ENCODE measurements at regions not wholly inside any gene's neighbourhood (a gene's known extent, or its start where the extent isn't known, plus 50 kb on each side); places are given as distances from the start of the nearest gene placed in this dataset.

DNA sequence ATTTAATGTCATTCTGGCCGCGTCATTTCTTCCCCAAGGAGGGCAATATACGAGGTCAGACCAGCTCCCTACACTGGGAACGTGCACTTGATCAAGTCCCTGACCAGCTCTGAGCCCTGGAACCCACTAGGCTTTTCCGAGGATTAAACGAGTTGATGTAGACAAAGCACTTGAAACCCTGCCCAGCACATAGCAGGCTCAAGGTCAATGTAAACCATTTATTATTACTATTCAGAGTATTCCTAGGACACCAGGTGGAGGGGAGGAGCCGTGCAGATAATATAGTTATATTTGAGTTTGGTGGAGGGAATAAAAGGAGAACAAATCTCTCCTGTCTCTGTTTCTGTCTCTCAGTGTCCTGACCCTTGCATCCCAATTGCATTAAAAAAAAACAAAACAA is 174.1 kb upstream of the IGSF21 start:
- no peak for DNase-seq

DNA sequence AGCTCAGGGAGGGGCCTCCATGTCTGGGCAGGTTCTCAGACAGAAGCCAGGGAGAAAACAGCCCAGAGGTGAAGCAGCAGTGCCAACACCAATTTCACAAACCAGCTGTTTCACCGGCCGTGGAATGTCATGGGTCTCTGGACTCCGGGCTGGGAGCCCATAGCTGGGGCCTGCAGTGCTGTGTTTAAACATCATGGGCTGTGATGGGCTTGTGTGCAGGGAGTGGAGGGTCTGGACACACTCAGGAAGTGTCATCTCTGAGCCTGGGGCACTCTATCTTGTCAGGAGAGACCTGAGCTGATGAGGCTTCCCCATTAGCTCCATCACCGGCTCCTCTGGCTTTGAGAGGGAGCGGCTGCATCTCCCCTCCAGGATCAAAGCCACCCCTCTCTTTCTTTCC is 173.6 kb upstream of the IGSF21 start:
- DNase-seq = no peak

DNA sequence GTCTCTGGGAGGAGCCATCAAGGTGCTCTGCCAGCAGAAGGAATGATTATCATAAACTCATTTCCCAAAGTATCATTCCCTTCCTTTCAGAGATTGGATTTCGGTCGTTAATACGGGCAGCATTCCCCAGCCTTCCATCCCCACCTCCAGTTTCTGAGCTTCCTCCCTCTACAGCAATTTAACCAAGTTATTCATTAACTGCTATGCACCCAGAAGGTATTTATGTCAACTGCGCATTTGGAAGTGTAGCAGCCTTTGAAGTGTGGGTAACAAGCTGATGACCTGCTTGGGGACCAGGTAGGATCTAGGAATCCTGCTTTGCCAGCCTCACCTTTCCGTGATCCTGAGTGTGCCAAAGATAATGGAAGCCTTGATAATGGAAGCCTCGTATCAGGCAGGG is 172.4 kb upstream of the IGSF21 start:
- DNase-seq = no peak

DNA sequence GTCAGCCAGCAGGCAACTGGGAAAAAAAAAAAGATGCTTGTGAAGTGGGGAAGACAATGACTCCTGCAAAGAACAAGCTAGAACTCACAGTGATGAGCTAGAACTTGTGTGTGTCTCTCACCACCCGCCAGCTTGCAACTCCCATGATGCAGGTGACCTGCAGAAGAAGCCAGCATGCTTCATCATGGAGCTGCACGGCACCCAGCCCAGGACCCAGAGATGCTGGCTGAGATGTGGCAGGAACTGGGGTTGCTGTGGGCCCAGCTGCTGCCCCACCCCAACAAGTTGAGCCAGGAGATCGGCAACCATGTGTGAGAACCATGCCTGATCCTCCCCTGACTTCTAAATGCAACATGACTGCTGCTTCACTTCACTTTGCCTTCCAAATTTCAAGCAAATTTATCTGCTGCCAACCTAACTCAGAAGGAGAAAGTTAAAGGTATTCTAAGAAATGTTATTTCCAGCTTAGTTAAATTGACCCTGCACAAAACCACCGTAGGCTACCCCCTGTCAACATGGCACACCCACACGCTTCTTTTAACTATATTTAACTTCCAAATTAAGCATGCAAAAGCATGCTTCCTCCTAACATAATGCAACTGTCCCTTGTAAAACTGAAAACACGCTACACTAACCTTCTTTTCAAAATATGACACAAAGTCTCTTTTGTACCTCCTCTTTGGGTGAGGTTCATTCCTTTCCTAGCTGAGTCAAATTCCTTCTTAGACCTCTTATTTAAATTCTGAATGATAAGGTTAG is 166.0 kb upstream of the IGSF21 start:
- no peak for DNase-seq

DNA sequence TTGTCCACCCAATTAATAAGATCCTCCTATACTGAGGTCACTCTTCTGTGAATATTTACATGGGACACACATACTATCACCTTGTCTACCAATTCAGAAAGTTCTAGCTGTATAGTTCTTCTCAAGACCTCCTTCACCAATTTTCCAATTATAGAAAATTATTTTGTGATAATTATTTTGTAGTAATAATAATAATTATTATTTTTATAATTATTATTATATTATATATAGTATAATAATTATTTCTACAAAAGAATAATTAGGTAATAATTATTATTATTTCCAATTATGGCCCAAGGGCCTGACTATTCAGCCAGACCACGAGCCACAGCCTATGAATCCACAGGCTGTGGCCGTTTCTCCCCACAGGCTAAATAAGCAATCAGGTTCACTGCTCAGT is 164.1 kb upstream of the IGSF21 start:
- DNase-seq = no peak

DNA sequence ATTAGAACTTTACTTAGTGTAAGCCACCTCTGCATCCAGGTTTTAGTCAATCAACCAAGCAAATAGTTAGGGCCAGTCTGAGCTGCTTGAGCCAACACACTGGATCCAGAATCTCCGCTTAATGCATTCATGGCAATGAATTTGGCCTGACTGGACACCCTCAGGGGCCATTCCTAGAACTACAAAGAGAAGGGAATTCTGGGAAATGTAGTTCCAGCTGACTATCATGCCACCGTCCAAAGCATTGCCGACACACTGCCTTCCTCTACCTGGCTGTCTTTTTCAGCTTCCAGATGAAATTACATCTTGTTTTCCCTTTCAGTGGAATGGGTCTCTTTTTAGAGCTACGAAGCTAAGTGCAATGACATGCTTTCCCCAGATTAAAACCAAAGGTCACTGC is 163.0 kb upstream of the IGSF21 start:
- no peak for DNase-seq

DNA sequence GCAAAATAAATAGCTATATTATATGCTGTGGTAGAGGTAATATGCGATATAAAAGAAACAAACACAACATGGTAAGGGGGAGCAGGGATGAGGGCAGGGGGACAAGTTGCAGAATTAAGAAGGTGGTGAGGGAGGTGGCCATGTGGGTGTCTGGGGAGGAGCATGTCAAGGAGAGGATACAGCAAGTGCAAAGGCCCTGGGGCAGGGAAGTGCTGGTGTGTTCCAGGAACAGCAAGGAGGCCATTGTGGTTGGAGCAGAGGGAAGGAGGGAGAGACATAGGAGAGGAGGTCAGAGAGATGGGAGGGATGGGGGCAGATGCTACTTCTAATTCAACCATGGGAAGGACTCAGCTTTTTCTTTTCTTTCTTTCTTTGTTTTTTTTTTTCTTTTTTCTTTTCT is 161.2 kb upstream of the IGSF21 start:
- no peak for DNase-seq

DNA sequence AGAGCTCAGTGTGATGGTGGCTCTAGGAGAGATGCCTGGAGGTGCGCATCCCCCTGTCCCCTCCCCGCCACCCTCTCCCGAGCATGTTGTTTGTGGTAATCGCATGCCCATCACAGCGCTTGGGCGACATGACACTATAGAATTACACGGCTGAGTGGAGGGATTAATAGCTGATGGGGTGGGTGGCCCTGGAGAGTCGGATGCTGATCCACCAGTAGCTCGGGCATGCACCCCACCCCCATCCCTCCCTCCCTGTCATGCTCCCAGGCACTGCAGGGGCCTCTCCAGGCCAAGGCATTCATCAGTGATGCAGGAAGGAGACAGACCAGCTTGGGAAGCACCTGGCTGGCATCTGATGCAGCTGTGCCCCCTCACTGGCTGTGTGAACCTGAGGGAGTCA is 159.0 kb upstream of the IGSF21 start:
- no peak for DNase-seq

DNA sequence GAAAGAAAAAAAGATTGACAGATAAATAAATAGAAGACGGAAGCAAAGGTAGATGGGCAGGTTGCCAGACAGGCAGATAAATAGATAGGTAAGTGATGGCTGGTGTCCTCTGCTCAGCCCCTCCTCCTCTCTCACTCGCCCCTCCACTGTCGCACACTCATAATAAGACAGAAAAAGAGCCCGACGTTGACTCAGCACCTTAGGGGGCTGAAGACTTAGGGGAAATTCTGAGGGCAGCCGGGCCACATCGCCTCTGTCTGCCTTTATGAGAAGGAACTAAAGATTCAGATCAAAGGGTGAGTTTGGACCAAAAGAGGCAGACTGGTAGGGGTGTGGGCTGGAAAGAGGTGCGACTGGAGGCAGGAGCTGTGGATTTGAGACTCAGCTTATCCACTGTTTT is 158.1 kb upstream of the IGSF21 start:
- no peak for DNase-seq

DNA sequence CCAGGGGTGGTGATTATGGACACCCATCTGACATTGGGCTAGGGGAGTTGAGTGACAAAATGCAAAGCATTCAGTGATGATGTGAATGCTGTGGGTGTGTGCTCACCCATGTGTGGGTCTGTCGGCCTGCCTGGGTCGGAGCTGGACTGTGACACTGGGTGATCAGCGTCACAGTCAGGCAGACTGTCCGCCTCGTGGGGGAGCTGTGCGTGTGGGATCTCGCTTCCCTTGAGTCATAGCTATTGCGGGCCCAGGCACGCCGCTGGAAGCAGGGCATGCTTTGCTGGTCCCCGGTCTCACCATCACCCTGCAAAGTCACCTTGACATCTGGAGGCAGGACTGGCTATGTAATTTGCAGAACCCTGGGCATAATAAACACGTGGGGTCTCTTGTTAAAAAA is 156.9 kb upstream of the IGSF21 start:
- DNase-seq = no peak

DNA sequence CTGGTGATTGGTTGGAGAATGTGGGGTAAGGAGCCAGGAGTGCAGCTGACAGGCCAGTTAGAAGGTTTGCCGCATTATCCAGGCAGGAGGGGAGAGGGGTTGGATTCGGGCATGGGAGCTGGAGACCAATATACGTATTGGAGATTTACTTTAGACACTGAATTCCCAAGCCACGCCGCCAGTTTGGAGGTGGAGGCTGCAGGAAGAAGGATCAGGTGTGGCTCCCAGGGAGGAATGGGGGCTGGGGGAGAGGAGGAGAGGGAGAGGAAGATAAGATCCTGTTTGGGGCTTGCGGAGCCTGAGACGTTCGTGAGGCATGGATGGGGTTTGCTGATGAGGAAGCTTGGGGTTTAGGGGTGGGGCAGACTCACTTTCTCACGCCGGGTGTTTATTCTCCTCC is 155.1 kb upstream of the IGSF21 start:
- no peak for DNase-seq

DNA sequence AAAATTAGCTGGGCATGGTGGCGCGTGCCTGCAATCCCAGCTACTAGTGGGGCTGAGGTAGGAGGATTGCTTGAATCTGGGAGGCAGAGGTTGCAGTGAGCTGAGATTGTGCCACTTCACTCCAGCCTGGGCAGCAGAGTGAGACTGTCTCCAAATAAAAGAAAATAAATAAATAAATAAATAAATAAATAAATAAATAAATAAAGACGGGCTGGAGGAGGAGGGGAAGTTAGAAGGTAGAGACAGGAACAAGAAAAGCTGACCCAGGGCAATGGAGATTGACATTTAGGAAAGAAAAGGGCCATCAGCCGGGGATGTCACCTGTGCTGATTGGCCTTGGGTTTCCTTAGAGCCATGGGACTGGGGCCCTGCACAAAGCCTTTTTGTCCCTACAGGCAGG is 153.7 kb upstream of the IGSF21 start:
- no peak for DNase-seq

DNA sequence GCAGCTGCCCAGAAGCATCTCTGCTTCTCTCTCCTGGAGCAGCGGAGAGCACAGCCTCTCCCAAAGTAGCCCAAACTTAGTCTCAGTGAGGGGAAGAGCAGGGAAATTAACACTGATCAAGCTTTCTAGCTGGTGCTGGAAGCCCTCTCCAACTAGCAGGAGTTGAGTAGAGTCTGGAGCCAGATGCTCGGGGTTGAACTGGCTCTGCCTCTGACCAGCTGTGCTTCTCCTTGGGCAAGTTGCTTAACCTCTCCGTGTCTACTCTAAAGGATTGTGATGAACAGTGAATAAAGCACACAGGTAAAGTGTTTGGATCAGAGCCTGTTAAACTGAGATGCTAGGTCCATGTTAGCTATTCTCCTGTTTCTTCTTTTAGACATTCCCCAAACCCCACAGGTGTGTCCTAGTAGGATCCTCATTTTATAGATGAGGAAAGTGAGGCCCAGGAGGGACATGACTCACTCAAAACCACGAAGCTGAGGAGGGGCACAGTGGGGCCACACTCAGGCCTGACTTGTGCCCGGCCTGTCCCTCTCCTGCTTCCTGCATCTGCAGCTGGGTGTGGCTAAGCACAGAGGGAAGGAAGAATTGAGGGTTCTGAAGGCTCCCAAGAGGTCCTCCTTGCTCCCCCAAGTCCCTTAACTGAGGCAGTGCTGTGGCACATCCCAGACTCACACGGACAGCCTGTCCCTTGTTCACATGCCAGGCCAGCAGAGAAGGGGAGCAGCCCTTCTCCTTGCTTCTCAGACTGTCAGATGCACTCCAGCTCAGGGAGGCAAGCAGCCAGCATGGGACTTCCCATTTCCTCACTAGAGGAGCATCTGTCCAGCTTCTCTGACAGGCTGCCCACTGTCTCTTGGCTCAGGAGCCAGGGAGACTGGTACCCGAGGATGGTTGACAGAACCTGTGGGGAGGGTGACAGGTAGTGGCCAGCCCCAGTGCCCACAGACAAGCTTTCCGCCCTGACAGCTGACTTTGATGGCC is 152.0 kb upstream of the IGSF21 start:
- DNase-seq = no peak

DNA sequence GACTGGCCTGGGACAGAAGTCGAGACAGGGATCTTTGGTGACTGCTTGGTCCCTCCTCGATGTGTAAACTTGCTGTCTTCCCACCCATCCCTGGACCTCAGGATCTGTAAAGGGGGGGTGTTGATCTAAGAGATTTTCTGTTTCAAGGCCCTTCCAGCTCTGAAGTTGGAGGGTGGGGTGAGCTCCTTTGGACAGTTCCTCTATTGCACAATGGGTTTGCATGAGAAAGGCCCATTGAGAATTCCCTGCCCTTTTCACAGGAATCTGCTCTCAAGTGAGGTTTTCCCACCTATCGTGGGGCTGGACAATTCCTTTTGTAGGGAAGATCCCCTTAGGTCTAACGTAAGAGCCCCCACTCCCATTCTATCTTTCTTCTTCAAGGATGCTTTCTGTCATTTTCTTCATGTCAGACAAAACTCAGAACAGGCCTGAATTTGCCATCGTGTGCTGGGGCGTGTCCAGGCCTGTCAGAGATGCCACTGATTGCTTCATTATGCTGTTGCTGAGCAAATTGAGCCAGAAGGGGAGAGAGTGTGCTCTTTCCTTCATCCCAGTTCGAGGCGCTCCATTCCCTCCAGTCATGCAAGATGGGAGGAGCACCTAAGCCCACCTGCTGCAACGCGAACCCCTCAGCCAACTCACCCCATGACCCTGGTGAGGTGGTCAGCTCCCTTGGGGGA is 149.9 kb upstream of the IGSF21 start:
- no peak for DNase-seq

DNA sequence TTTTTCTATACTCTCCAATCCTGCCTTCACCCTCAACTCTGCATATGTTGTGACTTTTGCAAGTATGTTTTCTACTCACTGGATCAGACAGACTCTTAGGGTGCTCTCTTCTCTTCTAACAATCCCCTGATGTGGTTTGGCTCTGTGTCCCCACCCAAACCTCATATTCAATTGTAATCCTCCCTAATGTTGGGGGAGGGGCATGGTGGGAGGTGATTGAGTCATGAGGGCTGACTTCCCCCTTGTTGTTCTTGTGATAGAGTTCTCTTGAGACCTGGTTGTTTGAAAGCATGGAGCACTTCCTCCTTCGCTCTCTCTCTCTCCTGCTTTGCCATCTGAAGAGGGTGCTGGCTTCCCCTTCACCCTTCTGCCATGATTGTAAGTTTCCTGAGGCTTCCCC is 148.9 kb upstream of the IGSF21 start:
- no peak for DNase-seq

DNA sequence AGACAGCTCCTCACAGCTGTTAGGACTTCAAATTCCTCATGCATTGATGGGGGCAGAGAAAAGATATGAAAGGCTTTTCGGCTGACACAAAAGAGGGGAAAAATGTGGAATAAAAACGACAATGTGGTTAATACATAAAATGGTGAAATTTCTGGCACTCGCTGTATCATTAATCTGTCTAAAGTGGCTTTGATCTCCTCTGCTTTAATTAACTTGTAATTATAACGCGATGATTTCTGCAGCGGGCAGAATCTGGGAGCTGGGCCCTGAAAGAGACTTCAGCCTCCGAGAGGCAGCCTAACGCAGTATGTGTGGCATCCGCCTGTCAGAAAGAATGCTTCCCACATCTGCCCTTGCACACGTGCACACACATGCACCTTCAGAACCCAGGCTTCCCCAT is 144.1 kb upstream of the IGSF21 start:
- no peak for DNase-seq

DNA sequence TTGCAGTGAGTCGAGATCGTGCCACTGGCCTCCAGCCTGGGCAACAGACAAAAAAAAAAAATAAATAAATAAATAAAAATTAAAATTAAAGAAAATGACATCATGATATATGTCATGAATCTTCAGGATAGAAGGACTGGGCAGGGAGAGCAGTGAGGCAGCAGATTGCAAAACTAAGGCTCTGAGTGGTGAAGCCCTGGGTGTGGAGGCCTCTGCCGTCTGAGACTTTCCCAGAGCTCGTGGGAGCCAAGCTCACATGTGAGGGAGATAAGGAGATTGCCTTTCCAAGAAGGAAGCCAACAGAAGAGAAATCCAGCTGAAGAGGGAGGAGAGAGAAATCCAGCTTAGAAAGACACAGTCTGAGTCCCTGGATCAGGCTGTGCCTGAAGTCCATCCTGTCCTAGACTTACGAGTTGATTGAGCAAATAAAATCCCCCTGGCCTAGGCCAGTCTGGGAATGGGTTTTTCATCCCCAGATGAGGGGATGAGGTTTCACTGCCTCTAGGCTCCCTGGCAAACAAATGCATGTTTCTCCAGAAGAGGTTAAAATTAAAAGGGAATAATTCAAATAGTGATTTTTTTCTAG is 142.0 kb upstream of the IGSF21 start:
- DNase-seq = no peak

DNA sequence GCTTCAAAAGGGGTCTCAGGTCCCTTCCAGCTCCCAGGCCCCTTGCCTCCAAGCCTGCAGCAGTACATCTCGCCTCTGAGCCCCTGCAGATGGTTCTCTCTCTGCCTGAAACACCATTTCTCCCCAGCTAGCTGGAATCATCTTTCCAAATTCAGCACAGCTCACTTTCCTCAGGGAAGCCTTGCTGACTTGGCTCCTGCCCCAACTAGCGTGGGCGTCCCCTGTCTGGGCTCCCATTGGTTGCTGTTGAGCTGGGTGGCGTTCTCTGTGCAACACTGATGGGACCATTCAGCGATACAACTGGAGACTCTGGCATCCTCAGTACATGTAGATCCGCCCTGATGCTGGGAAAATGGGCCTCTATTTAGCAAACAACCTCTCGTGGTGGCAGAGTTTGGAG is 141.3 kb upstream of the IGSF21 start:
- DNase-seq = peak; percentile 84

DNA sequence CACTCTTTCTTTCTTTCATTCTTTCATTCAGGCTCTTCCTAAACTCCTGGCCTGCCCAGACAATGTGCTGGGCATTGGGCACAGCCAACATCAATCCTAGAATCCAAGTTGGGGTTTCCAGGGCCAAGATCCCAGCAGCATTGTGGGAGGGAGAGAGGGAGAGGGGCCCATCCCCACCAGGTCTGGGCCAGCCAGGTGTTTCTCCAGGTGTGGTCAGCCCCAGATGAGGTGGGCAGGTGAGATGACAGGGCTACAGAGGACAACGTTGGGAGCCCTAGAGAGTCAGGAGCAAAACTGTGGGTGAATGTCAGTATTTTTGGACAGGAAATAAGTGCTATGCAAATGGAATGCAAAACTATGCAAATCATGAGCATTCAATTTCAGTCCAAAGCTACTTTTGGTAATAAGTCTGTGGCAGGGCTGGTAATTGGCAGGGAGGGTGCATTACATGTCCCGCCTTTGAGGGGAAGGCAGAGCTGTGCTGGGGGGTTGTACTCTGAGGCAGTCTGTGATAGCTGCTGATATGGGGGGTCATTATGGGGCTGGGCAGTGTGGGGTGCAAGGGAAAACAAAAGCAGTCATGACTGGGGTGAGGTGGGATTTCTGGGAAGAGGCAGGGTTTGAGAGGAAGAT is 139.9 kb upstream of the IGSF21 start:
- no peak for DNase-seq

DNA sequence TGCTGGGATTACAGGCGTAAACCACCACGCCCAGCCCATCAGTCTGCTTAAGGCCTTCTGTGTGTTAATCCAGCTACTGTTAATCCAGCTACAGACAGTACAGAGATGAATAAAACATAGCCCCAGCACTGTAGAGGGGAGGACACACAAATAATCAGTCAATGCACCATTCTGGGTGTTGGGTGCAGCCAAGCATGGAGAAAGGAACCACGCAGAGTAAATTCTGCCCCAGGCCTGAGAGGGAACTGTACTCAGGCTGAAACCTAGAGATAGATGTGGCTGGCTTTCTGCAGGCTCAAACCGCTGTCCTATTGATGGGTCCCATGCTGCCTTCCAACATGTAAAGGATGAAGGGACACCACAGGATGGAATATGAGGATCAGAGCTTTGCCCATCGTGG is 136.8 kb upstream of the IGSF21 start:
- DNase-seq = no peak

DNA sequence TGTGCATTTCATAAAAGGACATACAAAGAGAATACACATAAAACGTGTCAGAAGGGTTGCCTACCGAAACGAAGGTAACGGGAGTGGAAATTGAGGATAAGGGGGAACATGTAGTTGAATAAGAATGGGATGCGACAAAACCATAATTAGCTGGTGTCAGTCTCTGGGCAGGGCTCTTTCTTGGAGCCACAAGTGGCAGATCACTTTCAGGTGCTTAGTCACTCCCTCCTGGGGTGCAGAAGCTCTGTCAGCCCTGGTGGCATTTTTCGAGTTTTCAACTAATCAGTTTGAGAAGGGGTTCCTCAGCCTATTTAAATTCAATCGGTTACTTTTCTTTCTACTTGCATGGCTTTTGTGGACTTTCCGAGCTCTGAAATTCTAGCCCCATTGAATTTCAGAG is 133.9 kb upstream of the IGSF21 start:
- no peak for DNase-seq

DNA sequence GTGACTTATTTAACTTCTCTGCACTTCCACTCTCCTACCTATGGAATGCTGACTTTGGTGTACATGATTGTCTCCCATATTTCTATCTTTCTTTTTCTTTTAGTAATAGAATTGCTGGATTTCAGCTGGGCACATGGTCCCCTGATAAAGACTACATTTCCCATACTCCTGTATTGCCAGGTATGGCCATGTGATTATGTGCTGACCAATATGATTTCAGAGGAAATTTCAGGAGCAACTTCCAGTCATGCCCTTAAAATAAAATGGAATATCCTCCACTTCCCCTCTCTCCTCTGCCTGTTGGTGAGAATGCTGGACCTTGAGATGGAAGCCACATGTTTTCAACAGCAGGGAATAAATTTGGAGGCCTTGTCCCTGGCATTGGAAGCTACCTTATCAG is 130.7 kb upstream of the IGSF21 start:
- no peak for DNase-seq
